UCSD-AML1 (cell line): ENCODE measurements at regions not wholly inside any gene's neighbourhood (a gene's known extent, or its start where the extent isn't known, plus 50 kb on each side); places are given as distances from the start of the nearest gene placed in this dataset.

Source experiments
- DNase-seq: peaks from one replicate; lab custom pipeline; 2025; ENCODE audit not compliant: unreplicated experiment; lab: John Stamatoyannopoulos, UW

DNA sequence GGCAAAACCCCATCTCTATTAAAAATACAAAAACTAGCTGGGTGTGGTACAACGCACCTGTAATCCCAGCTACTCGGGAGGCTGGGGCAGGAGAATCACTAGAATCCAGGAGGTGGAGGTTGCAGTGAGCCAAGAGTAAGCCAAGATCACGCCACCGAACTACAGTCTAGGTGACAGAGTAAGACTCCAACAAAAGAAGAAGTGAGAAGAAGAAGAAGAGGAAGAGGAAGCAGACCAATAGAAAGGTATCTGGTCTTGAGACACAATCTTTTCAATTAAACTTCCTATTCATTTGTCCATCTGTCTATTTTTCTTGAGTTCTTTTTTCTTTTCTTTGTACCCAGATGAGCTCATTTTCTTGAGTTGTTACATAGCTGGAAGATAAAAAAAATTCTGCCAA lies 55.7 kb upstream of the ACADM start:
- no peak for DNase-seq

DNA sequence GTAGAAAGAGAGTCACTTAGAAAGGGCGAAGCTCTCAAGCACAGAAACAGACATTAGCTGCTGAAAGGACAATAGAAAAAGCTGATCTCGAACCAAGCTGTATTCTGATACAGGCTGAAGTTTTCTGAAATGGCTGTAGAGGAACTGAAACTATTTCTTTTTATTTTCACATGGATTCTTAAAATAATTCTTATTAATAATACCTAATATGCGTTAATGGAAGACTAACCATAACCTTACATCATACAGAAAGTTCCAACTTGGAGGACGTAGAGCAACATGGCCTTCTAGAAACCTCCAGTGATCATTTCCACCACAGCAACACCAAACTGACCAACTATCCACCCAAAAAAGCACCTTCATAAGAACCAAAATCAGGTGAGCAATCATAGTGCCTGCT lies 52.8 kb upstream of the ACADM start:
- DNase-seq, result no peak

- no peak for DNase-seq
These were observed 52.4 kb upstream of the ACADM start for GRCh38 chr1:75672108-75672507.

- DNase-seq, result peak; percentile 31
These were observed 51.7 kb upstream of the ACADM start for GRCh38 chr1:75672528-75673393.

DNA sequence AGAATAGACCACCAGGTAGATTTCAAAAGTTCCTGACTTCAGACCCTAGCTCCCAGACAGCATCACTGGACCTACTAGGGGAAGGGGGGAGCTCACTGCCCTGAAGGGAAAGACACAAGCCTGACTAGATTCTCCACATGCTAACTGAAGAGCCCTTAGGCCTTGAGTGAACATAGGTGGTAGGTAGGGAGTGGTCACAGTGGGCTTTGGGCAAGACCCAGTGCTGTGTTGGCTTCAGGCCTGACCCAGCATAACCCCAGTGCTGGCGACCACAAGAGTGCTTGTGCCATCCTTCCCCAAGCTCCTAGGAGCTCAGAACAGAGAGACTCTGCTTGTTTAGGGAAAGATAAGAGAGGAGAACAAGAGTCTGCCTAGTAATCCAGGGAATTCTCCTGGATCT lies 51.1 kb upstream of the ACADM start:
- DNase-seq, result no peak

DNA sequence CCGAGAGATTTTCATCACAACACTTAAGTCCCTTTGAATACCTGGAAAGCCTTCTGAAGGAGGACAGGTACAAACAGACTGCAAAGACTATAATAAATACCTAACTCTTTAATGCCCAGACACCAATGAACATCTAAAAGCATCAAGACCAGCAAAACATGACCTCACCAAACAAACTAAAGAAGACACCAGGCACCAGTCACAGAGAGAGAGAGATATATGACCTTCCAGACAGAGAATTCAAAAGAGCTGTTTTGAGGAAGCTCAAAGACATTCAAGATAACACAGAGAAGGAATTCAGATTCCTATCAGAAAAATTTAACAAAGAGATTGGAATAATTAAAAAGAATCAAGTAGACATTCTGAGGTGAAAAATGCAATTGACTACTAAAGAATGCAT lies 50.6 kb upstream of the ACADM start:
- no peak for DNase-seq
